HG03175 (cell line): ENCODE measurements at regions not wholly inside any gene's neighbourhood (a gene's known extent, or its start where the extent isn't known, plus 50 kb on each side); places are given as distances from the start of the nearest gene placed in this dataset.

Experiments
- ATAC-seq: cut with Tn5 transposase; IDR thresholded peaks from one replicate; pipeline ENCODE4 v1.9.1; 2021; ENCODE audit warnings: mild to moderate bottlenecking, moderate library complexity; ENCODE audit not compliant: unreplicated experiment

- ATAC-seq, result no peak
Observed at GRCh38 chr21:16342932-16343331, 613.1 kb downstream of the USP25 start.

GRCh38 chr21:16343776-16344175, 614.0 kb downstream of the USP25 start:
- ATAC-seq, result no peak

GRCh38 chr21:16345757-16346156, 616.0 kb downstream of the USP25 start:
- ATAC-seq, result no peak

- no peak for ATAC-seq
Observed at GRCh38 chr21:16347223-16347622, 617.4 kb downstream of the USP25 start.

GRCh38 chr21:16353764-16354163, 624.0 kb downstream of the USP25 start:
- ATAC-seq, result no peak

- no peak for ATAC-seq
Observed at GRCh38 chr21:16357994-16358393, 628.2 kb downstream of the USP25 start.

GRCh38 chr21:16358784-16359183, 629.0 kb downstream of the USP25 start:
- ATAC-seq, result no peak

- no peak for ATAC-seq
Observed at GRCh38 chr21:16363100-16363499, 633.3 kb downstream of the USP25 start.

GRCh38 chr21:16363518-16363917, 633.7 kb downstream of the USP25 start:
- ATAC-seq, result no peak

GRCh38 chr21:16366207-16366606, 636.4 kb downstream of the USP25 start:
- no peak for ATAC-seq

GRCh38 chr21:16367079-16367478, 637.3 kb downstream of the USP25 start:
- ATAC-seq, result no peak

GRCh38 chr21:16370186-16370585, 640.4 kb downstream of the USP25 start:
- ATAC-seq, result no peak

GRCh38 chr21:16372586-16372985, 642.8 kb downstream of the USP25 start:
- no peak for ATAC-seq

GRCh38 chr21:16376673-16377072, 646.9 kb downstream of the USP25 start:
- ATAC-seq, result no peak

GRCh38 chr21:16377120-16377658, 647.4 kb downstream of the USP25 start:
- no peak for ATAC-seq

GRCh38 chr21:16377857-16378256, 648.1 kb downstream of the USP25 start:
- no peak for ATAC-seq

GRCh38 chr21:16378525-16378924, 648.7 kb downstream of the USP25 start:
- no peak for ATAC-seq

GRCh38 chr21:16388291-16388690, 658.5 kb downstream of the USP25 start:
- no peak for ATAC-seq

- ATAC-seq, result no peak
Observed at GRCh38 chr21:16388911-16389560, 659.3 kb downstream of the USP25 start.

- ATAC-seq, result no peak
Observed at GRCh38 chr21:16389643-16390042, 659.9 kb downstream of the USP25 start.

- ATAC-seq, result no peak
Observed at GRCh38 chr21:16395285-16395684, 665.5 kb downstream of the USP25 start.

- no peak for ATAC-seq
Observed at GRCh38 chr21:16402752-16403151, 673.0 kb downstream of the USP25 start.

- ATAC-seq, result no peak
Observed at GRCh38 chr21:16404776-16405175, 675.0 kb downstream of the USP25 start.
